Fibroblast of villous mesenchyme (primary cell): ENCODE measurements at regions not wholly inside any gene's neighbourhood (a gene's known extent, or its start where the extent isn't known, plus 50 kb on each side); places are given as distances from the start of the nearest gene placed in this dataset.
A peak's percentile ranks its signal among the peaks of the same experiment; 100 is the strongest.

ENCODE experiments used
- DNase-seq: peaks from one replicate; pipeline ENCODE4 v3.0.0-alpha.2; 2010; ENCODE audit warnings: low read depth
- H3K4me3 ChIP-seq: 2 replicates; pipeline ENCODE4 v1.5.1; 2011; ENCODE audit warnings: low read depth, mild to moderate bottlenecking, low read length
- TF ChIP-seq, protein P1 (sequence below): IDR thresholded peaks from 2 replicates; pipeline ENCODE4 v1.5.1; 2012; ENCODE audit warnings: low read depth, mild to moderate bottlenecking, low read length; ENCODE audit not compliant: insufficient read depth

GRCh38 chr4:38365748-38366310 is 298.2 kb upstream of the KLF3 start:
- TF ChIP-seq, protein P1, sequence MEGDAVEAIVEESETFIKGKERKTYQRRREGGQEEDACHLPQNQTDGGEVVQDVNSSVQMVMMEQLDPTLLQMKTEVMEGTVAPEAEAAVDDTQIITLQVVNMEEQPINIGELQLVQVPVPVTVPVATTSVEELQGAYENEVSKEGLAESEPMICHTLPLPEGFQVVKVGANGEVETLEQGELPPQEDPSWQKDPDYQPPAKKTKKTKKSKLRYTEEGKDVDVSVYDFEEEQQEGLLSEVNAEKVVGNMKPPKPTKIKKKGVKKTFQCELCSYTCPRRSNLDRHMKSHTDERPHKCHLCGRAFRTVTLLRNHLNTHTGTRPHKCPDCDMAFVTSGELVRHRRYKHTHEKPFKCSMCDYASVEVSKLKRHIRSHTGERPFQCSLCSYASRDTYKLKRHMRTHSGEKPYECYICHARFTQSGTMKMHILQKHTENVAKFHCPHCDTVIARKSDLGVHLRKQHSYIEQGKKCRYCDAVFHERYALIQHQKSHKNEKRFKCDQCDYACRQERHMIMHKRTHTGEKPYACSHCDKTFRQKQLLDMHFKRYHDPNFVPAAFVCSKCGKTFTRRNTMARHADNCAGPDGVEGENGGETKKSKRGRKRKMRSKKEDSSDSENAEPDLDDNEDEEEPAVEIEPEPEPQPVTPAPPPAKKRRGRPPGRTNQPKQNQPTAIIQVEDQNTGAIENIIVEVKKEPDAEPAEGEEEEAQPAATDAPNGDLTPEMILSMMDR, result no peak
- H3K4me3 ChIP-seq, result no peak overlapping the region
- no peak for DNase-seq

- H3K4me3 ChIP-seq, result no peak overlapping the region
- TF ChIP-seq, protein P1, result no peak
- DNase-seq, result no peak
Measured at GRCh38 chr4:38366456-38366855, 297.5 kb upstream of the KLF3 start.

- no peak for DNase-seq
- H3K4me3 ChIP-seq, result no peak overlapping the region
- TF ChIP-seq, protein P1, result no peak
Measured at GRCh38 chr4:38366997-38367396, 297.0 kb upstream of the KLF3 start.

DNA sequence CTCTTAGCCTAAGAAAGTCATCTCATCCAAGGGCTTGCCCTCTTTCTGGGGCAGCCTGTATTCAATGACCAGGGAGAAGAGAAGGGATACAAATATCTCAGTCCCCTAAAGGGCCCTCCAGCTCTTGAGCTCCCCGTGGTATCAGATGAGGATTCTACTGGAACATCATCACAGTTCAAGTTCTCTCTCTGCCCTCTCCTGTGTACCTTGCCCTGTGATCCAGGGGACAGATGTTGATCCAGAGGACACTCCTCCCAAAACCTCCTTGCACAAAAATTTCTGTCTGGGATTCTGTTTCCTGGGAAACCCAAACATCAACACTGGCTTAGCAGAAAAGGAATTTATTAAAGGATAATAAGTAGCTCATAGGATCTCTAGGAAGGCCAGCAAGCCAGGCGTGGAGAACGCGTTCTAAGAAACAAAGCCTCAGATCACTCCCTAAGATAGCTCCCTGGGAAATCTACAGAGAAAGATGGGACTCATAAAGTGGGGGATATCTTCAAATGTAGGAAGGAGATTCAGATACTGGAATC is 296.3 kb upstream of the KLF3 start:
- no peak overlapping the region for H3K4me3 ChIP-seq
- TF ChIP-seq, protein P1, result no peak
- no peak for DNase-seq

DNA sequence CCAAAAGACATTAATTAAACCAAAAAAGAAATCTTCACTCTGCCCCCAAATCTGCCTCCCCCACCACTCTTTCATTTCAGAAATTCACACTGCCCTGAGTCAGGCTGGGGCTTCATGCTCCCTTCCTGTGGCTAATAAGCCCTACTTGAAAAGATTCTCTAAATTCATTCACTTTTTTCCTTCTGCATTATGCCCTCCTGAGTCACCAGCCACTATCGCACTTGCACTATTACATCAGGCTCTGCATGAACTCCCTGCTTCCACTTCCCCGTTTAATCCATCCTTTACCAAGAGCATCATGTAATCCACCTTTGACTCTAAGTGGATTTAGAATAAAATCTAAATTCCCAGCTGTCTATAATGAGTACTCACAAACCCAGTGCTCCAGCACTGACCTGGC is 295.4 kb upstream of the KLF3 start:
- no peak overlapping the region for H3K4me3 ChIP-seq
- TF ChIP-seq, protein P1, result no peak
- peak; percentile 25 for DNase-seq

DNA sequence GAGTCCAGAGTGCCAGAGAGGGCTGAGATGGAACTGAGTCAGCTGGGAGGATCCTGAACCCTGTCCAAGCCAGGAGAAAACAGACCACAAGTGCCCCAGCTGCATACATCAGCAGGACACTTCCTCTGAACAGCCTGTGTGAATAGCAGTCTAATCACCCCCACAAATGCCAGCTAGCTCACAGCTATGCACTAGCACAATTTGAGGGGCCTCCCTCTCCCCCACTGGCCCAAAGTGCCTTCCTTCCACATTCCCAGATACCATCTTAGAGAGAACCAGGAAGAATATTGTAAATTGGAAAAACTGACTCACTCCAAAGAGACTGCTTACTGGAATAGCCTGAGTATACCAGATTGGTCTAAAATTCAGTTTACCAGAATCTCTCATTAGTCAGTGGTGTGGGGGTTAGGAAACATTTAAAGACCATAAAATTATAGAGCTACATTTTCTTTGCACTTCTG is 292.6 kb upstream of the KLF3 start:
- TF ChIP-seq, protein P1, result no peak
- no peak overlapping the region for H3K4me3 ChIP-seq
- peak; percentile 26 for DNase-seq

DNA sequence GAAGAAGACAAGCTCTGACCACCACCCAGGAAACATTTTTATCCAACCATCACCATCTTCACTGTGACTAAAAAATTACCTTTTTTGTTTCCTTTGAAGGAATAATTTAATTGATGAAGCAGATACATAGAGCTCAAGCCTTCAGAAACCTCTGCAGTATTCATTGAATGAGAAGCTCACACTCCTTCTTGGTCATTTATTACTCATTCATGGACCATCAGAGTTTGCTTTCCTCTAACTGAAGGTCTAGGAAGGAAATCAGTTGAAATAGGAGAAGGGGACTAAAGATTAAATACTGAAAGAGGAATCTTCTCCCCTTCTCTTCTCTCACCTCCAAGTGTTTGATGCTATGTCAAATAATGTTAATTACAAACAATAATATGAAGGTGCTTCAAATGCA is 290.6 kb upstream of the KLF3 start:
- no peak for DNase-seq
- TF ChIP-seq, protein P1, result no peak
- H3K4me3 ChIP-seq, result no peak overlapping the region
